CD4-positive, alpha-beta T cell treated with Interleukin-15 for 4 hours (primary cell): ENCODE measurements at regions not wholly inside any gene's neighbourhood (a gene's known extent, or its start where the extent isn't known, plus 50 kb on each side); places are given as distances from the start of the nearest gene placed in this dataset.

Experiments
- DNase-seq: peaks from one replicate; pipeline ENCODE4 v3.0.0-alpha.2; 2020; ENCODE audit warnings: low spot score

- DNase-seq: no peak
Measured at GRCh38 chr13:105052711-105053110, 1482.8 kb downstream of the EFNB2 start.

DNA sequence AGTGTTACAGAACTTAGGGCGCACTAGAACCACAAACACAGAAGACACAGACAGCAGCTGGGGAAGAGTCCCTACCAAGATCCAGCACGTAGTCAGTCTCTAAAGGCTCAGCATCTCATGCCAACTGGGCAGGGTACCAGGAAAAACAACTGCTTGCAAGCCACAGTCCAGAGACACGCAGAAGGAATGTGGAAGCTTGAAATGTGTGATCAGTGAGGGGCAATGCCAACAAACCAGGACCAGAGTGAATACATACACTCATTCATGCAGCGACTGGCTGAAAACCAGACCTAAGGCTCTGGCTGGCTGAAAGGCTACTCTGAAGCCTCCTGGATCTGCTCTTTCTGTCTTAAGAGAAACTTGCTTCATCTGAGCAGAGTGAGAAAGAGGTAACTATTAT, 1484.8 kb downstream of the EFNB2 start:
- no peak for DNase-seq

DNA sequence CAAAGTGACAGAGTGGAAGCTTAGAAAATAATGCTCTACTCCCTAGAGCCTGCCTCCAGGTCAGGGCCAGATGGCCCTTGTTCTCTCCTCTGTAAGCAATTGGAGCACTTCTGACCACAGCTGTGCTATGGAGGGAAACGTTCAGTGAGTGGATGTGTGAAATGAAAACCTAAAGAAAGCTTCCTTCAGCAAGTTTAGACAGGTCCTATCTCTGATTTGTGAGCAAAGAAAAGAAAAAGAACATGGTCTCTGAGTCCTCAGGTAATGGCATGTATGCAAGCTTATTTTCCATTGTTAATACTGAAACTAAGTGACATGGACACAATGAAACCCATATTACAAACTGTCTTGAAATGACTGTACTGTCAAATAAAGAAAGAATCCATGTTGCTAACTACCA, 1486.8 kb downstream of the EFNB2 start:
- no peak for DNase-seq

DNA sequence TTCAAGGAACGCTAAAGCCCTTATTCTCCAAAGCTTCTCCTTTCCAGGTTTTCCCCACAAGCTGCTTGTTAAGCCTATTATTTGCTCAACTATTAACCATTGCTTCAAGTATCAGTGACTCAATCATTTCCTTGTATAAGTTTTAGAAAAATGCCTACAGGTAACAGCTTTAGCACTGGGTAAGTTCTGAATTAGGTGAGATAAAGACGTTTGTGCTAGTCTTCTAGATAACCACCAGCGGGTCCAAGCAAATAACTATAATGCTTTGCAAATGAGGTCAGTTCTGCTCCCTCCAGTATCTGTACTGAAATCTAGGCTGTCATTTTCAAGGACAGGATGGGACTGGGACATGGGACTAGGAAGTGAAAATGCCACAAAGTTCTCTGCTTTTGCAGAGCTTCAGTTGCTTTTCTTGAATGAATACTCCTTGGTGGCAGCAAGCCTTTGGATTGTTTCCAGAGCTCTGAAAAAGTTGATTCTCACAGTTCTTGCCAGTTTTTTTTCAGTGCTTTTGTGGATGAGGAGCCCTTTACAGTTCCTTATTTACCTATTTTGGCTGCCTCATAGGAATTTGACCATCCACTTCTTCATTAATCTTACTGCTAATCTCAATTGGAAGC, 1487.7 kb downstream of the EFNB2 start:
- no peak for DNase-seq

- DNase-seq: no peak
Measured at GRCh38 chr13:105037110-105037509, 1498.4 kb downstream of the EFNB2 start.

DNA sequence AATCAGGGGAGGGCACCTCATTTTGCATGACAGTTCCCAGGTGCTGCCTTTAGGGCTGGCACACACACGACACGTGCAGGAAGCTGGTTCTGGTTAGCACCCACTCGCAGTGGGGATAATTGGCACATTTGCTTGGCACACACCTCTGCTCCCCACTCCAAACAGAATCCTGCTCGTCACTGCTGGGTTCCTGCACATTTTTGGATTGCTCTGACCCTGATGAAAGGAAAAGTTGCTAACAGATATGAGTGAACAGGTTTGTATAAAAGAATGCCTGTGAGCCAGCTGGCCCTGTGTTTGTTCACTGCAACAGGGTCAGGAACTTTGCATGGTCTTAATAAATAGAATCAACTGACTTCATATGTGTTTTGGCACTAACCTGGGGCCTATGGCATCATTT, 1500.4 kb downstream of the EFNB2 start:
- DNase-seq: no peak

GRCh38 chr13:105033999-105034398, 1501.5 kb downstream of the EFNB2 start:
- no peak for DNase-seq

DNA sequence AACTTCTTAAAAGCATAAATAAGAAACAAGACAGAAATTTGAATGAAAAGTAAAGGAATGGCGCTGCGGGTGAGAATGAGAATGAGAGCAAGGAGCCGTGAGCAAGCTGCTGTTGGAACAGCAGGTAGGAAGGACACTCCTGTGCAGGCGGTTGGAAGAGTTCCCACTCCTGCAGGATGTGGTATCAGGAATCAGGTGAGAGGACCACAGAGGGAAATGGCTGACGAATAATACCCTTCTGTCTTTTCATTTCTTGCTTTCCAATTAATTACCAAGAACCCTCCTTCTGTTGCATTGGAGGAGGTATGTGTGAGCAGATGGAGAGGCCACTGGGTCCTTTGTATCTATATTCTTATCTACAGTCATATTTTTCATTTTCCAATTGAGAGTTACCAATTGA, 1504.2 kb downstream of the EFNB2 start:
- no peak for DNase-seq

DNA sequence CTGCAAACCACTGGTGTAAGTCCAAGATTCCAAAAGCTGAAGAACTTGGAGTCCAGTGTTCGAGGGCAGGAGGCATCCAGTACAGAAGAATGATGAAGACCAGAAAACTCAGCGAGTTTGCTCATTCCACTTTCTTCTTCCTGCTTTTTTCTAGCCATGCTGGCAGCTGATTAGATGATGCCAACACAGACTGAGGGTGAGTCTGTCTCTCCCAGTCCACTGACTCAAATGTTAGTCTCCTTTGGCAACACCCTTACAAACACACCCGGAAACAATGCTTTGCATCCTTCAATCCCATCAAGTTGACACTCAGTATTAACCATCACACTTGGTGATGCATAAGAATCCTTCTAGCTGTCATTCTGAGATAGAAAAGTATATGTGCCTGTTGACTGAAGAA, 1504.6 kb downstream of the EFNB2 start:
- DNase-seq: no peak

DNA sequence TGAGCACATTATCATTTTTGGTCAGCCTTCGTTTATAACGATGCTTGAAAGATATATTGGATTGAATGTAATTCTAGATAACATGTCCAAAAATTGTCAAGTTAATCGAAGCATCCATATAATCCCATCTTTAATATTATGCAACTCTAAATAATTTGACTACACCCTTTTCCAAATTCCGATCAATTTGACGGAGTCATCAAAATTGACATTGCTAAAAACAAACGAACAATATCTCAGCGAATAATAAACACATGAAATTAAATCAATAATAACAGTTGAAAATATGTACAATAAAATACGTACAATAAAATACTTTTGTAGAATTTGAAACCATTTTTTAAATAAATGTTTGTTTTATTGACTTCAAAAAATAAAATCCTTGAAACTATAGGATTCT, 1516.4 kb downstream of the EFNB2 start:
- DNase-seq: no peak

- DNase-seq: no peak
Measured at GRCh38 chr13:105016266-105016665, 1519.2 kb downstream of the EFNB2 start.

- DNase-seq: no peak
Measured at GRCh38 chr13:105008604-105009003, 1526.9 kb downstream of the EFNB2 start.

DNA sequence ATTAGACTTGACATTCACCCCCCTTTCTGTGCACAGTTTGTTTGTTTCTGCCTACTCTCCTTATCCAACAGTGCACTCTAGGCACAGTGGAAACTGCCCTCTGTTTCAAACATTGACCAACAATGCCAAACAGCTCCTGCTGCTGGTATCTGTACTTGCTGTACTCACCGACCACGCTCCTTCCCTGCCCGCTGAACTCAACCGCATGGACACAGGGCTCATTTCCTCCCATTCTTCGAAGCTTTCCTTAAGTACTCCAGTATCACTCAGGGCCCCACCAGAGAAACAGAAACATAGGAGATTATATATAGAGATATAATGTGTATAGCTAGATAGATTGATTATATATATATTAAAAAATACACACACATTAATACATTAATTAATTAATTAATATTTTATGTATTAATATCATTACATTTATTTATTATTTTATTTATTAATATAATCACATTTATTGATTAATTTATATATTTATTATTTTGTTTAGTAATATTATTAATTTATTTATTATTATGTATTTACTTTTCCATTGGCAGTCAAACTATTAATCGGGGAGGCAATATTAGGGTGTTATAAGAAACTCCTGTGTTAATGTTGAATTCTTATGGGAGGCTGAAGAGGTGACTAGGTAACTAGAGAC, 1528.2 kb downstream of the EFNB2 start:
- DNase-seq: no peak

DNA sequence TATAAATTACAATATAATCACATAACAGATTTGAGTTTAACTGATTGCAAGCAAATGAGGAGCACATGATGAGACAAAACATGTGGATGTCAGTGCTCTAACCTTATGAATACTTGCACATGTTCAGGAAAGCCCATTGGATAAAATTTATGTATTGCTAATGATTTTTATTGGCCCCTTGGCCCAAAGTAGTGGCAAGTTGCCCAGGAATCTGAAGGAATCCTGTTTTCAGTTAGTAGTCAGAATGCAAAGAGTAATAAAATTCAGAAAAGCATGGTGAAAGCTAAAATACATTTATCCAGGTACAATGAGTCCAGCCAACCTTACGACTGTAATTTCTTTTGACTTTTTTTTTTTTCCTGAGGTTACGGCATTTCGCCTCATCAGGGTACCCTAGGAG, 1539.4 kb downstream of the EFNB2 start:
- no peak for DNase-seq

DNA sequence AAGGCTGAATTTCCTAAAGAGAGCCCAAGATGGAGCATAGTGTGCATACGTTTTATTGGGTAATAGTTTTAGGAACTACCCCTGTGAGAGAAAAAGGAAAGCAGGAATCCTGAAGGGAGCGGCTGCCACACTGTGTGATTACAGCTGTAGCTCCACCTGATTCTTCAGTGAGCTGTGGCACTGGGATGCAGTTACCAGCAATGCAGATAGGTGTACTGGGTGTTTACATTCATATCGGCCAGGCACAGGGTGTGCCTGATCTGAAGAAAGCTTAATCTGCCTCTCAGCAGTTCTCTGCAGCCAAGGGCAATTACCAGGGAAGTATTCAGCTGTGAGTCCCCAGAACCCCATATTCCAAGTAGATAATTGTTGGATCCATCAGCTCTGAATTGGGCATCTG, 1541.8 kb downstream of the EFNB2 start:
- no peak for DNase-seq

DNA sequence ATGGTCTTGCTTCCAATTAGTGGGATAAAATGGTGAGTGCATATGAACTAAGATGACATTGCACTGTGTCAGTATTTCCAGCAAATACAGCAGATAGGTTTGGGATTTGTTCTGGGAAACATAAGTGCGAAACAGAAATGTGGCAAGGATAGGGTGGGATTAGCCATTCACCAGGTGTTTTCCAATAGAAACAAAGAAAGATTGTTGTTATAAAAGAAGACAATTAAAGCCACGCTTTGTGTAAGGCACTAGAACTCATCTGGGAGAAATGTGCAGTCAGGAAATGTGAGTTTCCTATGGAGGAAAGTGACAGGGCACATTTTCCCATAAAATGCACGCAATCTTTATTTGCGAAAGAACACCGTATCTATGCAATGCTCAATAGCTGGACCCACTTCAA, 1547.8 kb downstream of the EFNB2 start:
- DNase-seq: no peak

DNA sequence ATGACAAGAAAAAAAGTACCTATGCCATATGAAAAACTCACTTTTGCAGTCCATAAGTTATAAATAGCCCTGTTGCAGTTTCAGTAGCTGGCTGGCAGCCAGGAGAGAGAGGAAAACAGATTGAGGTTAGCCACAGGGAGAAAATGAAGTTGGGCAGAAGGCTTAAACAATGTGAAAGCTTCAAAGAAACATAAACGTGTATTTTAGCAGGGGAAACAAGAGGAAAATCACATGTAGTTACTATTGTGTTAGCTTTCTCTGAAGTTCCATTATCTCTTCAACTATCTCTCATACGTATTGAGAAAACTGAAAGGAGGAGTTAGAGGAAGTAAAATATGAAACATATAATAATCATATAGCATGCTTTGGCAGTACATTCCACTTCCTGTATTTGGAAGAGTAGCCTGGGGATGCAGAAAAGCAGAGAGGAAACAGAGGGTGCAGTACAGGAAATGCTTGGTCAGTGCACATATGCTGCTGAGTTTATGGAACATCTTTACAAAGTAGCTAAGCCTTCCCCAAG, 1551.1 kb downstream of the EFNB2 start:
- DNase-seq: peak; percentile 1

DNA sequence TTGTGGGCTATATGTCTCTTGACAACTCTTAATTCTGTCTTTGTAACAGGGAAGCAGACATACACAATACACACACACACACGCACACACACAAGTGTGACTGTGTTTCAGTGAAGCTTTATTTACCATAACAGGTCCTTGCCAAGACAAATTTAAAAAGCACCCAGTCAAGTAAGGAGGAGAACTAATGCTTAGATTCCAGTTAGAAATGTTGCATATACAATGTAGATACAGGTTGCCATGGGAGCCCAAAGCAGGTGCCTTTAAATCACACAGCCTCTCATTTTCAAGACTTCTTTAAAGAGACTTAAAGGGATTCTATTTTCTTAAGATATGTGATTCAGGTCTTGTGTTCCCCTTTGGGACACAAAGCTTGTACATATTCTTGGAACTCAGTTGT, 1551.9 kb downstream of the EFNB2 start:
- no peak for DNase-seq

GRCh38 chr13:104980586-104980985, 1554.9 kb downstream of the EFNB2 start:
- no peak for DNase-seq

GRCh38 chr13:104979281-104980030, 1556.0 kb downstream of the EFNB2 start:
- DNase-seq: no peak

DNA sequence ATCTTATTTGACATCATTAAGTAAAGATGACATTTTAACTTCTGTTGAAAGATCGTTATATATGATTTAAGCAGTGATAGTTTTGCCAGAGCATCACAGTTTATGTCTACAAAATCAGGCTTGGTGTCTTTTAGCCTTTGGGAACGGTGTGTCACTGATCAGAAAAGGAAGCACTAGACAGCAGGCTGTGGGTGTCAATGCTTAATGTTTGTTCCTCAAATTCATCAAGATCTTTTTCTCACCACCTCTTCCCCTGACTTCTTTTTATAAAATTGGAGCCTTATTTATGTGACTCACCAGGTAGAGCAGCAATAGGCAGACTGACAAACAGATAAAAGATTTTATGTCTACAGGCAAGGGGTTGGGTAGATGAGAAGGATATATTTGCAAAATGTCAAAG, 1558.5 kb downstream of the EFNB2 start:
- DNase-seq: no peak

GRCh38 chr13:104975272-104975671, 1560.2 kb downstream of the EFNB2 start:
- no peak for DNase-seq

DNA sequence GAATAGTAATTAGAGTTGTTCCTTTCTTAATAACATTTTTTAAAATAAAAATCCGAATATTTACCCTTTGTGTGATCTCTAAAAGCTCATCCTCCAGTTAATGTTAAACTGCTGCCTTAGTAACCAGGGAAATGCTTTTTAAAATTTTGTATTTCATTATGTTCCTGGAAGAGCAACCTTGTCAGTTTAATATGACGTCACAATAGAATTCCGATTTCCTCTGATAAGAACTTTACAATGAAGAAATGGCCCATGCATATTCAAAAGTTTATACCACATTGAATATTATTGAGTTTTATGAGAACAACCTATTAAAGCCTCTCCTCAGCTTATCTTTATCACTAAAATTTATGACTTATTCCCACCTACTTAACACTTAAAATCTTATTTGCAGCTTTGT, 1566.6 kb downstream of the EFNB2 start:
- no peak for DNase-seq
